ENCODE measurements at regions not wholly inside any gene's neighbourhood (a gene's known extent, or its start where the extent isn't known, plus 50 kb on each side); places are given as distances from the start of the nearest gene placed in this dataset.

DNA sequence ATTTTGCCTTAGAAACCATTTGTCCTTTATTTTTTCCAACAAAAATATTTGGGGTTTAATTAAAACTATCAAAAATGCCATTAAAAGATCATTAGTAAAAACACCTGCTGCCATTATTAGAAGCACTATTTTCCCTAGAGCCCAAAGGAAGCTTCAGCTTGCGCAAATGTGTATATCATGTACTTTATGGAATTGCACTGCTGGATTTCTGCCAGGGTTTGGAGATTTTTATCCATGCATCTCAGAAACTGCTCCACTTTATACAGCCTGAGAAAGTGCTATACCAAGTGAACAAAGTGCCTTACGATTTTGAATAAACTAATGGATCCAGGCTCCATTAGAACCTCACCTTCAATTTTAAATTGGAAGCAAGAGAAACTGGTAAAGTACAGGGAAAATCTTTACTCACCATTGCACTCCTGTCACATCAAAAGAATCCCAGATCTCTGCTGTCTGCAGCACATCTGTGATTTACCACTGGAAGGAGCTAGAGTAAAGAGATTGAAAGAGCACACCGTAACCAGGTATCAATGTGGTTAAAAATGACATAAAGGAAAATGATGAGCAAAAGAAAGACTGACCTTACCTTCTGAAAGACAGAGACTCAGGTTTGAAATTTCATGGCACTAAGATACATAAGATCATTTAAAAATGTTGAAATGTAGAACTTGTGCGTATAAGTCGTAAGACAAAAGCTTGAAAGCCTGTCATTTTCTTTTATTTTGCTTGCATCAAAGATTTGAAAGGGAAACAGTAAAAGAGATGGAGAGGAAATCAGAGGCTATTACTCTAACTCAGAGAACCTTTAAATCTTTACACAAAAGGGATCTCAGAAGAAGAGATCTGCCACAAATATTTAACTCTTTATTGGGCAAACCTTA is 678.1 kb upstream of the GOT2 start:
- Histone ChIP-seq H3K4me3 (ENCODE audit: low read depth, low read length) (no peak overlapping the region), H3K36me3 (replicated peaks) (no peaks in the 10 kb centered on the region), H3K27me3 (replicated peaks) (no peaks in the 10 kb centered on the region), H3K27ac (no peak overlapping the region)
- in situ Hi-C loops (cut with HindIII; ENCODE audit: low pct_ligation_motif_present, low sequenced_read_pairs) = no loop called here
- TF ChIP-seq, protein P1, sequence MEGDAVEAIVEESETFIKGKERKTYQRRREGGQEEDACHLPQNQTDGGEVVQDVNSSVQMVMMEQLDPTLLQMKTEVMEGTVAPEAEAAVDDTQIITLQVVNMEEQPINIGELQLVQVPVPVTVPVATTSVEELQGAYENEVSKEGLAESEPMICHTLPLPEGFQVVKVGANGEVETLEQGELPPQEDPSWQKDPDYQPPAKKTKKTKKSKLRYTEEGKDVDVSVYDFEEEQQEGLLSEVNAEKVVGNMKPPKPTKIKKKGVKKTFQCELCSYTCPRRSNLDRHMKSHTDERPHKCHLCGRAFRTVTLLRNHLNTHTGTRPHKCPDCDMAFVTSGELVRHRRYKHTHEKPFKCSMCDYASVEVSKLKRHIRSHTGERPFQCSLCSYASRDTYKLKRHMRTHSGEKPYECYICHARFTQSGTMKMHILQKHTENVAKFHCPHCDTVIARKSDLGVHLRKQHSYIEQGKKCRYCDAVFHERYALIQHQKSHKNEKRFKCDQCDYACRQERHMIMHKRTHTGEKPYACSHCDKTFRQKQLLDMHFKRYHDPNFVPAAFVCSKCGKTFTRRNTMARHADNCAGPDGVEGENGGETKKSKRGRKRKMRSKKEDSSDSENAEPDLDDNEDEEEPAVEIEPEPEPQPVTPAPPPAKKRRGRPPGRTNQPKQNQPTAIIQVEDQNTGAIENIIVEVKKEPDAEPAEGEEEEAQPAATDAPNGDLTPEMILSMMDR (IDR thresholded peaks at IDR 0.05; ENCODE audit: low read depth, low read length, missing control alignments) = peak; percentile 69
- DNase-seq = peak; percentile 16

- H3K36me3 ChIP-seq (replicated peaks) = no peaks in the 10 kb centered on the region
- in situ Hi-C loops (cut with HindIII; ENCODE audit: low pct_ligation_motif_present, low sequenced_read_pairs) = no loop called here
- TF ChIP-seq, protein P1 (IDR thresholded peaks at IDR 0.05; ENCODE audit: low read depth, low read length, missing control alignments) = no peak
- no peak overlapping the region for H3K27ac ChIP-seq
- no peak for DNase-seq
- no peaks in the 10 kb centered on the region for H3K27me3 ChIP-seq (replicated peaks)
- no peak overlapping the region for H3K4me3 ChIP-seq (ENCODE audit: low read depth, low read length)
Measured at GRCh38 chr16:59410451-59410850, 676.3 kb upstream of the GOT2 start.

- in situ Hi-C loops (cut with HindIII; ENCODE audit: low pct_ligation_motif_present, low sequenced_read_pairs) = no loop called here
- no peak overlapping the region for H3K4me3 ChIP-seq (ENCODE audit: low read depth, low read length)
- no peak overlapping the region for H3K27ac ChIP-seq
- no peak for DNase-seq
- H3K36me3 ChIP-seq (replicated peaks) = no peaks in the 10 kb centered on the region
- TF ChIP-seq, protein P1 (IDR thresholded peaks at IDR 0.05; ENCODE audit: low read depth, low read length, missing control alignments) = no peak
- no peaks in the 10 kb centered on the region for H3K27me3 ChIP-seq (replicated peaks)
Measured at GRCh38 chr16:59405802-59406201, 671.7 kb upstream of the GOT2 start.

DNA sequence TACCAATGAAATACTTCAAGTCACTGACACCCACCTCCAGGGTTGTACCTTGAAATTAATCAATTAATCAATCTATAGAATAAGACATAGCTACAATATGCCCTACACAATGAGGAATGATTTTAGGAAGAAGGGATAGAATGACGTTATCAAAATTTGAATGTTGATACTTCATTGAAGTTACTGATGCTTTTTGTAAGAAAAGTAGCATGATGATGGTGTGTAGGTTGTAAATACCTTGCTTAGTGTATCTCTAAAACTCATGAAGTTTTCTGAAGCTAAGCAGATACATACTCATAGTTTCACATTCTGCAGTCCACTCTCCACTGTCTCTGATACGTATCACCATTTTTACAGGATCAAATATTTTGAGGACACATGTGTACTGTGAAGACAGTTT is 670.4 kb upstream of the GOT2 start:
- no peaks in the 10 kb centered on the region for H3K36me3 ChIP-seq (replicated peaks)
- TF ChIP-seq, protein P1 (IDR thresholded peaks at IDR 0.05; ENCODE audit: low read depth, low read length, missing control alignments) = no peak
- DNase-seq = no peak
- in situ Hi-C loops (cut with HindIII; ENCODE audit: low pct_ligation_motif_present, low sequenced_read_pairs) = no loop called here
- no peaks in the 10 kb centered on the region for H3K27me3 ChIP-seq (replicated peaks)
- H3K27ac ChIP-seq = no peak overlapping the region
- H3K4me3 ChIP-seq (ENCODE audit: low read depth, low read length) = no peak overlapping the region

DNA sequence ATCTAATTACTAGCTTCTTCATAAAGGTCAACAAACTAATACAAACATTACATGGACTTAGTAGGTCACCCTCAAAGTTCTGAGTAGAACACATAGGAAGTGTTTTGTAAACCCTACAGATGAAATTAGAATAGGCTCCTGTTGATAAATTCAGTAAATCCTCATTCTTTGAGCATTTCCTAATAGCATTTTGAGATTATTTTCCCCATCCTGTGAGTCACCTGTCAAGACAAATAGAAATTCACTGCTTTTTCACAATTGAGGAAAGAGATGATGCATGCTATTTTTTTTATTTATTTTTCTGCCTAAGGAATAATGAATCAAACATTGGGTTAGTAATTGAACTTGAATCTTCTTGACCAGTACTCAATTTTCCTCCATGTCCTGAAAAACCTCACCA is 666.7 kb upstream of the GOT2 start:
- in situ Hi-C loops (cut with HindIII; ENCODE audit: low pct_ligation_motif_present, low sequenced_read_pairs) = no loop called here
- no peaks in the 10 kb centered on the region for H3K27me3 ChIP-seq (replicated peaks)
- H3K27ac ChIP-seq = no peak overlapping the region
- H3K36me3 ChIP-seq (replicated peaks) = no peaks in the 10 kb centered on the region
- TF ChIP-seq, protein P1 (IDR thresholded peaks at IDR 0.05; ENCODE audit: low read depth, low read length, missing control alignments) = no peak
- DNase-seq = no peak
- no peak overlapping the region for H3K4me3 ChIP-seq (ENCODE audit: low read depth, low read length)
